ENCODE measurements at regions not wholly inside any gene's neighbourhood (a gene's known extent, or its start where the extent isn't known, plus 50 kb on each side); places are given as distances from the start of the nearest gene placed in this dataset.
"Not testable (repeated sequence)": the region's sequence is repeated elsewhere in the genome, so short reads cannot be mapped to it uniquely, and the experiment has no call there.

DNA sequence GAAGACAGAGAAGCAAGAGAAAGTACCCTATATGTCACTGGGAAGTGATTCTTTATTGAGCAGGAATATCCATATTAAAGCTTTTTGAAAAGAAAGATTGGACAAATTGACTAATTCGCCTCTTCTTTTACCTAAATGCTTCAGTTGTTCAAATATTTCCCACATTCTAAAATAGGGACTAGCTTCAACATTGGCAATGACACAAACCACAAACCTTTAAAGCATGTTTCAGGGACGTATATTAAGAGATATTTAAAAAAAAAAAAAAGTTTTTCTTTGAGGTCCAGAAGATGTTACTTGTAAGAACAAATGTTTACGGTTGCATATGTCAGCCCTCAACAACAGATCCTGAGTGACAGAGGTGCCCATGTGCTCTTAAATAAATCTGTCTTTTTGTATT is 235.0 kb upstream of the NFIA start:
- Histone ChIP-seq H3K9ac (ENCODE audit: extremely low read depth, low read length, poor library complexity, severe bottlenecking) (no peak overlapping the region), H3K4me3 (ENCODE audit: low read length) (no peak overlapping the region), H3K9me3 (ENCODE audit: control insufficient read depth, low read length) (peaks cover 7% of the 10 kb centered on the region), H3K27me3 (ENCODE audit: control insufficient read depth, insufficient read depth, low read length, poor library complexity, severe bottlenecking) (no peaks in the 10 kb centered on the region), H3K4me1 (ENCODE audit: control insufficient read depth, insufficient read depth, low read length) (no peaks in the 10 kb centered on the region), H3K36me3 (ENCODE audit: control insufficient read depth, insufficient read depth, low read length) (no peaks in the 10 kb centered on the region), H3K27ac (ENCODE audit: low read depth, low read length) (no peak overlapping the region)
- Mint-ChIP-seq H3K27me3 (ENCODE audit: insufficient read depth) (no peaks in the 10 kb centered on the region), H3K9me3 (peaks cover 23% of the 10 kb centered on the region), H3K36me3 (ENCODE audit: low read depth) (peaks cover 5% of the 10 kb centered on the region), H3K27ac (no peak overlapping the region), H3K4me3 (no peak overlapping the region), H3K4me1 (no peaks in the 10 kb centered on the region)
- 90 to 100% methylated on average over 2 to 3 of the region's 3 CpGs for WGBS, 2 experiments (ENCODE audit: insufficient coverage in 1 of 2, insufficient read length in 1 of 2)
- TF ChIP-seq, protein P1, sequence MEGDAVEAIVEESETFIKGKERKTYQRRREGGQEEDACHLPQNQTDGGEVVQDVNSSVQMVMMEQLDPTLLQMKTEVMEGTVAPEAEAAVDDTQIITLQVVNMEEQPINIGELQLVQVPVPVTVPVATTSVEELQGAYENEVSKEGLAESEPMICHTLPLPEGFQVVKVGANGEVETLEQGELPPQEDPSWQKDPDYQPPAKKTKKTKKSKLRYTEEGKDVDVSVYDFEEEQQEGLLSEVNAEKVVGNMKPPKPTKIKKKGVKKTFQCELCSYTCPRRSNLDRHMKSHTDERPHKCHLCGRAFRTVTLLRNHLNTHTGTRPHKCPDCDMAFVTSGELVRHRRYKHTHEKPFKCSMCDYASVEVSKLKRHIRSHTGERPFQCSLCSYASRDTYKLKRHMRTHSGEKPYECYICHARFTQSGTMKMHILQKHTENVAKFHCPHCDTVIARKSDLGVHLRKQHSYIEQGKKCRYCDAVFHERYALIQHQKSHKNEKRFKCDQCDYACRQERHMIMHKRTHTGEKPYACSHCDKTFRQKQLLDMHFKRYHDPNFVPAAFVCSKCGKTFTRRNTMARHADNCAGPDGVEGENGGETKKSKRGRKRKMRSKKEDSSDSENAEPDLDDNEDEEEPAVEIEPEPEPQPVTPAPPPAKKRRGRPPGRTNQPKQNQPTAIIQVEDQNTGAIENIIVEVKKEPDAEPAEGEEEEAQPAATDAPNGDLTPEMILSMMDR (conservative IDR thresholded peaks at IDR 0.05): no peak
- DNase-seq: no peak

DNA sequence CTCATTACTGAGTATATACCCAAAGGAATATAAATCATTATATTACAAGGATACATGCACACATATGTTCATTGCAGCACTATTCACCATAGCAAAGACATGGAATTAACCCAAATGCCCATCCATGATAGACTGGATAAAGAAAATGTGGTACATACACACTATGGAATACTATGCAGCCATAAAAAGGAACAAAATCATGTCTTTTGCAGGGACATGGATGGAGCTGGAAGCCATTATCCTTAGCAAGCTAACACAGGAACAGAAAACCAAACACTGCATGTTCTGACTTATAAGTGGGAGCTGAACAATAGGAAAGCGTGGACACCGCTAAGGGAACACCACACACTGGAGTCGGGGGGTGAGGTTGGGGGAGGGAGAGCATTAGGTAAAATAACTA is 236.7 kb upstream of the NFIA start:
- H3K4me1 Mint-ChIP-seq; H3K4me1 ChIP-seq (ENCODE audit: control insufficient read depth, insufficient read depth, low read length); DNase-seq; H3K27me3 Mint-ChIP-seq (ENCODE audit: insufficient read depth); H3K9me3 ChIP-seq (ENCODE audit: control insufficient read depth, low read length); H3K4me3 Mint-ChIP-seq; H3K36me3 Mint-ChIP-seq (ENCODE audit: low read depth); H3K27me3 ChIP-seq (ENCODE audit: control insufficient read depth, insufficient read depth, low read length, poor library complexity, severe bottlenecking); H3K27ac ChIP-seq (ENCODE audit: low read depth, low read length); H3K36me3 ChIP-seq (ENCODE audit: control insufficient read depth, insufficient read depth, low read length); H3K9ac ChIP-seq (ENCODE audit: extremely low read depth, low read length, poor library complexity, severe bottlenecking); H3K27ac Mint-ChIP-seq; H3K4me3 ChIP-seq (ENCODE audit: low read length): not testable (repeated sequence)
- H3K9me3 Mint-ChIP-seq: peaks cover 21% of the 10 kb centered on the region
- 93 to 100% methylated on average over 3 of the region's 3 CpGs for WGBS, 2 experiments (ENCODE audit: insufficient coverage in 1 of 2, insufficient read length in 1 of 2)

DNA sequence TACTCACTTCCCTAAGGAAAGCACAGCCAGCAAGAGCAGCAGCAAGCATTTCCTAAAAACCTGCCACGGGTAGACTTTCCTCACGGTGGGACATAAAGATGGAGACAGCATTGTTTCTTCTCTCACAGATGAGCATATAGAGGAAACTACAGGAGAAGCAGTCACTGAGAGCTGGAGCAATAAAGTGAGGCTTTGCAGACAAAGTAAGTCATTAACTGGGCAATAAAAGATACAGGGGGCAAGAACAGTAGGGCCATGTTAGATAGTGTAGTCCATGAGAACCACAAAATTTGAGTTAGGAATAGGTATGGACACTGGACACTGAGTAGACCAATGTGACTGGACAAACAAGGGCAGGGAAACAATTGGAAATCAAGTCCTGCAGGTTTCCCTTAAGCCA is 240.1 kb upstream of the NFIA start:
- no peaks in the 10 kb centered on the region for H3K4me1 Mint-ChIP-seq
- H3K27ac ChIP-seq (ENCODE audit: low read depth, low read length): no peak overlapping the region

More for the DNA sequence above, 240.1 kb upstream of the NFIA start:
- WGBS, 2 experiments (ENCODE audit: insufficient coverage in 1 of 2, insufficient read length in 1 of 2): 88 to 95% methylated on average over 2 of the region's 2 CpGs
- H3K4me1 ChIP-seq (ENCODE audit: control insufficient read depth, insufficient read depth, low read length): no peaks in the 10 kb centered on the region
- no peak overlapping the region for H3K4me3 ChIP-seq (ENCODE audit: low read length)
- H3K9ac ChIP-seq (ENCODE audit: extremely low read depth, low read length, poor library complexity, severe bottlenecking): no peak overlapping the region
- no peak for DNase-seq
- peaks cover 7% of the 10 kb centered on the region for H3K9me3 ChIP-seq (ENCODE audit: control insufficient read depth, low read length)
- TF ChIP-seq, protein P1 (conservative IDR thresholded peaks at IDR 0.05): no peak
- no peaks in the 10 kb centered on the region for H3K36me3 ChIP-seq (ENCODE audit: control insufficient read depth, insufficient read depth, low read length)
- Mint-ChIP-seq H3K9me3 (peaks cover 15% of the 10 kb centered on the region), H3K36me3 (ENCODE audit: low read depth) (peaks cover 5% of the 10 kb centered on the region), H3K27ac (no peak overlapping the region), H3K27me3 (ENCODE audit: insufficient read depth) (no peaks in the 10 kb centered on the region), H3K4me3 (no peak overlapping the region)
- H3K27me3 ChIP-seq (ENCODE audit: control insufficient read depth, insufficient read depth, low read length, poor library complexity, severe bottlenecking): no peaks in the 10 kb centered on the region
